Stomach (tissue), 8 donors: ENCODE measurements at regions not wholly inside any gene's neighbourhood (a gene's known extent, or its start where the extent isn't known, plus 50 kb on each side); places are given as distances from the start of the nearest gene placed in this dataset.

Experiments used
- DNase-seq, 2 donors: peaks; one replicate each; pipeline versions ENCODE4 v3.0.0 to v3.0.0-alpha.2; 2013 to 2019
- H3K27ac ChIP-seq, 5 donors: fragments of 200-600 bp in 4 of 5; sonication (generic) in 4 of 5; one replicate each; pipeline ENCODE4 v1.5.1; 2013 to 2019; ENCODE audit warnings: mild to moderate bottlenecking in 1 of 5, moderate library complexity in 1 of 5
- H3K27me3 ChIP-seq, 3 donors: fragments of 200-600 bp; sonication (generic); one replicate each; pipeline ENCODE4 v1.5.1; 2017 to 2019; ENCODE audit warnings: mixed run types in 1 of 3
- H3K36me3 ChIP-seq, 4 donors: fragments of 200-600 bp; sonication (generic); 1 replicate in 3 of 4; 2 replicates in 1 of 4; pipeline ENCODE4 v1.5.1; 2016 to 2019
- H3K4me1 ChIP-seq, 4 donors: fragments of 200-600 bp; sonication (generic); one replicate each; pipeline ENCODE4 v1.5.1; 2016 to 2019
- H3K4me3 ChIP-seq, 4 donors: fragments of 200-600 bp; sonication (generic) in 3 of 4; one replicate each; pipeline ENCODE4 v1.5.1; 2016 to 2019; ENCODE audit warnings: mild to moderate bottlenecking in 1 of 4
- H3K9me3 ChIP-seq, 4 donors: fragments of 200-600 bp; sonication (generic); one replicate each; pipeline ENCODE4 v1.5.1; 2016 to 2019
- CTCF ChIP-seq, 7 experiments: fragments of 450-650 bp in 4 of 7; fragments of 200-600 bp in 3 of 7; sonication (generic) in 3 of 7; IDR thresholded peaks; one replicate each; pipeline ENCODE4 v1.5.1; 2016 to 2019; ENCODE audit warnings: antibody characterized with exemption in 7 of 7, control low read depth in 2 of 7, mild to moderate bottlenecking in 1 of 7
- EP300 ChIP-seq: sonication (generic); formaldehyde crosslinking; IDR thresholded peaks from one replicate; pipeline ENCODE4 v1.6.1; 2017; ENCODE audit warnings: antibody characterized with exemption
- POLR2A ChIP-seq, 4 donors: fragments of 450-650 bp; IDR thresholded peaks; one replicate each; pipeline ENCODE4 v1.6.1; 2016; ENCODE audit warnings: antibody characterized with exemption in 4 of 4, control low read depth in 2 of 4, mild to moderate bottlenecking in 1 of 4, moderate library complexity in 1 of 4
- POLR2AphosphoS5 ChIP-seq, 3 donors: sonication (generic); formaldehyde crosslinking; IDR thresholded peaks; one replicate each; pipeline ENCODE4 v1.6.1; 2016; ENCODE audit warnings: antibody characterized with exemption in 3 of 3
- WGBS, 5 donors: extraction: QIAGEN DNeasy Blood & Tissue Kit in 3 of 5; methylation state at CpG; one replicate each; pipeline versions ENCODE4 v1.1.5 to v1.1.7; 2013 to 2018; 5-methylcytosine and 5-hydroxymethylcytosine counted together
- intact Hi-C: fragments of 100-400 bp; cut with DNase I; formaldehyde crosslinking; loops from one replicate; pipeline ENCODE4 v1.15.1; 2023; ENCODE audit warnings: low total_unique reads
- donor health status: healthy with polysubstance abuse.
- donor health status: Bipolar disorder and iron deficiency.
- donor health status: healthy.

- Histone ChIP-seq H3K4me1 (peaks cover 0 to 7% (median 4%) of the 10 kb centered on the region in 4 donors), H3K27me3 (peaks cover 0 to 28% (median 4%) of the 10 kb centered on the region in 3 donors), H3K36me3 (no peaks in the 10 kb centered on the region), H3K4me3 (no peak overlapping the region), H3K9me3 (no peaks in the 10 kb centered on the region), H3K27ac (no peak overlapping the region)
- no peak for DNase-seq
- 58 to 78% (median 72%) methylated on average over 4 of the region's 4 CpGs for WGBS, 5 donors
- no peak for TF ChIP-seq POLR2AphosphoS5 (IDR thresholded peaks at IDR 0.05)
- TF ChIP-seq CTCF (IDR thresholded peaks at IDR 0.05), result no peak
- TF ChIP-seq POLR2A (IDR thresholded peaks at IDR 0.05), result no peak
- no peak for TF ChIP-seq EP300
- intact Hi-C loops, result no loop called here
Observed at GRCh38 chr7:32316839-32317238, 173.3 kb downstream of the LSM5 start.

GRCh38 chr7:32314761-32315160 lies 175.4 kb downstream of the LSM5 start:
- TF ChIP-seq POLR2A (IDR thresholded peaks at IDR 0.05) (no peak), POLR2AphosphoS5 (IDR thresholded peaks at IDR 0.05) (no peak), CTCF (IDR thresholded peaks at IDR 0.05) (no peak), EP300 (no peak)
- DNase-seq, result no peak
- no peak overlapping the region for H3K4me3 ChIP-seq
- H3K9me3 ChIP-seq, result no peaks in the 10 kb centered on the region
- no peak overlapping the region for H3K27ac ChIP-seq
- H3K4me1 ChIP-seq, result peaks cover 0 to 7% (median 4%) of the 10 kb centered on the region in 4 donors
- intact Hi-C loops, result no loop called here
- H3K27me3 ChIP-seq, result peaks cover 0 to 27% (median 4%) of the 10 kb centered on the region in 3 donors
- no peaks in the 10 kb centered on the region for H3K36me3 ChIP-seq
- 59 to 75% (median 70%) methylated on average over 2 of the region's 2 CpGs for WGBS, 5 donors

- intact Hi-C loops, result no loop called here
- DNase-seq, result no peak
- H3K27ac ChIP-seq, result no peak overlapping the region
- WGBS, 5 donors, result 39 to 72% (median 58%) methylated on average over 3 of the region's 3 CpGs
- H3K27me3 ChIP-seq, result peaks cover 0 to 48% (median 19%) of the 10 kb centered on the region in 3 donors
- no peak overlapping the region for H3K4me3 ChIP-seq
- TF ChIP-seq POLR2AphosphoS5 (IDR thresholded peaks at IDR 0.05) (no peak), POLR2A (IDR thresholded peaks at IDR 0.05) (no peak), CTCF (IDR thresholded peaks at IDR 0.05) (no peak), EP300 (no peak)
- no peaks in the 10 kb centered on the region for H3K9me3 ChIP-seq
- no peaks in the 10 kb centered on the region for H3K36me3 ChIP-seq
- H3K4me1 ChIP-seq, result peaks cover 0 to 16% (median 15%) of the 10 kb centered on the region in 4 donors
Observed at GRCh38 chr7:32301427-32301826, 188.8 kb downstream of the LSM5 start.

GRCh38 chr7:32299133-32299702 lies 191.0 kb downstream of the LSM5 start:
- 26 to 31% (median 28%) methylated on average over 15 to 17 of the region's 17 CpGs for WGBS, 5 donors
- no peak for TF ChIP-seq POLR2AphosphoS5 (IDR thresholded peaks at IDR 0.05)
- no peak for TF ChIP-seq EP300
- no peak for TF ChIP-seq CTCF (IDR thresholded peaks at IDR 0.05)
- no peak for TF ChIP-seq POLR2A (IDR thresholded peaks at IDR 0.05)
- intact Hi-C loops, result no loop called here
- Histone ChIP-seq H3K27ac (peak overlapping the region in 1 of 5 donors; percentile 58), H3K27me3 (peaks cover 0 to 51% (median 19%) of the 10 kb centered on the region in 3 donors), H3K4me3 (peak overlapping the region; percentile 39 to 51 (median 45)), H3K36me3 (no peaks in the 10 kb centered on the region), H3K9me3 (no peaks in the 10 kb centered on the region), H3K4me1 (peaks cover 0 to 16% (median 15%) of the 10 kb centered on the region in 4 donors)
- DNase-seq, result peak in 1 of 2 donors; percentile 47
